Stimulated activated CD4-positive, alpha-beta T cell treated with anti-CD3 and anti-CD28 coated beads, Interleukin-12 subunit alpha, Interleukin-12 subunit beta, amount 100 ng/mL, for 4 hours (primary cell): ENCODE measurements at regions not wholly inside any gene's neighbourhood (a gene's known extent, or its start where the extent isn't known, plus 50 kb on each side); places are given as distances from the start of the nearest gene placed in this dataset.
"Not testable (repeated sequence)": the region's sequence is repeated elsewhere in the genome, so short reads cannot be mapped to it uniquely, and the experiment has no call there.

Experiments used
- DNase-seq: peaks from one replicate; pipeline ENCODE4 v3.0.0-alpha.2; 2020

DNA sequence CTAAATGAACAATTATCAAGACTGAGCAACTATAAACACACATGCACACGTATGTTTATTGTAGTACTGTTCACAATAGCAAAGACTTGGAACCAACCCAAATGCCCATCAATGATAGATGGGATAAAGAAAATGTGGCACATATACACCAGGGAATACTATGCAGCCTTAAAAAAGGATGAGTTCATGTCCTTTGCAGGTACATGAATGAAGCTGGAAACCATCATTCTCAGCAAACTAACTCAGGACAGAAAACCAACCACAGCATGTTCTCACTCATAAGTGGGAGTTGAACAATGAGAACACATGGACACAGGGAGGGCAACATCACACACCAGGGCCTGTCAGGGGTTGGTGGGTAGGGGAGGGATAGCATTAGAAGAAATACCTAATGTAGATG is 445.4 kb downstream of the BCAT1 start:
- not testable (repeated sequence) for DNase-seq

DNA sequence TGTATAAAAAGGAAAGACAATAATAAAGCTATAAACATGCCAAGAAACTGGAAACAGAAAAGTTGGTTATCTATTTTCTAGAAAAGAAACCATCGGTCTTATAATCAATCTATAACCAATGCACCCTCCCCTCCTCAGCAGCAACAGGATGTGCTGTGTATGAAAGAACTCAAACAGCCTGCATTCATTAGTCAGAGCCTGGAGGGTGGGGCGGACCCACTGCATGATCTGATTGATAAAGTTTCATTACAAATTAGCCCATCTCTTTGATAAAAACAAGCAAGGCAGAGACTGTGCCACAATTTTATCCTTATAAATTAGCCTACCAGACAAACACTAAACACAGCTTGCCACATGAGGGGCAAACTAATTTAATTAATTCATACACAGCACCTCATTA is 448.1 kb downstream of the BCAT1 start:
- no peak for DNase-seq

DNA sequence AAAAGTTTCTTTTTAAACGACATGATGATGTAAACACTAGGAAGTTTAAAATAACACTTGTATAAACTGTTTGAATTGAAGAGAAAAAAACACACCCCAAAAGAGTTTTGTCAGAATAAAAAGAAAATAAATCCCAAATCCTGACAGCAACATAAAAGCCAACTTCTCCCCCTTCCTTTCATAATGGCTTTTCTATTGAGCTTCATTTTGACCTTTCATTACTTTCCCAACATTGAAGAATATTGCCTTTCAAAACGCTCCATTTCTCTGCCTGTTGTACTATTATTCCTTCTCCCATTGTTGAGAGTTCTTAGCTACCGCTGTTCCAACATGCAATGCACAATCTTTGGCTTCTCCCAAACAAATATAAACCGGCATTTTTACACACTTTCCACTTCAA is 448.5 kb downstream of the BCAT1 start:
- no peak for DNase-seq

DNA sequence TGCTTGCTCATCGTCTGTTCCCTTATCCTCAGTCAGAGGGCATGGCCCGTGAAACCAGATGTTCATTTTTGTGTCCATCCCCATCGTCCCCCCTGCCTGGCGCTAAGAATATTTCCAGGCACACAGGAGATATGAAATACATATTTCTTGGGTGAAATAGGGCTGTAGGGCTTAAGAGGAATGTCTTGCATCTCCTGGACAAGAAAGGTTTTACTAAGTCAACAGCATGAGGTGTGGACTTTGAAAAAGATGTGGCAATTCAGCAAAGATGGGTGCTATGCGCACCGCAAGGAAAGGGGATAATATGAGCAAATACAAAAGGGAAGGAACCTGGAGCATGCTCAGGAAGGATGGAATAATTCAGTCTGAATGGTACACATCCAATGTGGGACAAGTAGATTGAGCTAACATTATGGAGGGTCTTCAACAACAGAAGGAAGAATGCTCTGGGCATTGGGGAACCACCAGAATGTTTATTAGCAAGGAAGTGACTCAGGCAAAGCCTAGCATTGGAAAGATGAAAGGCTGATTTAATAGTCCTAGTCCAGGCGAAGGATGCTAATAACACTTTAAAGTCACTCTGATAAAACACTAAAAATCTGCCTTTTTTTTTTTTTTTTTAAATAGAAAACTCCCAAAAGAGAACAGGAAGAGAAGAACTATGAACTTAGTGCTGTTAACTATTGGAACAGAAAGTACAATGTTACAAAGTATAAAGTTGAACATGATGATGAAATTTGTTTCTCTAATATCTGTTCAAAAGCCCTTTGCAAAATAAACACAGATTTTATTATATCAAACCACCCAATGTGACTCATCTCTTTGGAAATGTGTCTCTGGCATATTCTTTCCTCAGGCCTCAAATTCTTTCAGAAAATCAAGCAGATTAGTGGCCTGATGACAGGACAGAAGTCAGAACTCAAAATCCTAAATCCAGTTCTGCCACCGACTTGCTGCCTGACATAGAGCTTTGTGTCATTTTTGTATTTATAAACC is 449.5 kb downstream of the BCAT1 start:
- DNase-seq, result no peak

DNA sequence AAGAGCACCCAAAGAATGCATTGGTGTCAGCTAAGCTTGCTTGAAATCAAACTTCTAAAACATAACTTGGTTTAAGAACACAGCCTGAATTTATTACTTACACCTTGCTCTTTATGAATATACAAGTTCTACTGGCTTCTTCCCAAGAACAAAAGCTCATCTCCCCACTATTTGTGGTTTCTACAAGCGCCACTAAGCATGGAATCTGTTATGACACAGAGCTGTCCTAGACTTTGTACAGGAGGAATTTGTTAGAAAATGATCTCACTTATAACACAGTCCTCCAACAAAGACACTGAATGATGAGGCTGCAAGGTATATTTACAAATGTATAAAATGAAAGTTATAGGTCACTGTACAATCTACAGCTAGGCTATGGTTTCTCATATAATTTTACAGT is 452.1 kb downstream of the BCAT1 start:
- DNase-seq, result no peak

DNA sequence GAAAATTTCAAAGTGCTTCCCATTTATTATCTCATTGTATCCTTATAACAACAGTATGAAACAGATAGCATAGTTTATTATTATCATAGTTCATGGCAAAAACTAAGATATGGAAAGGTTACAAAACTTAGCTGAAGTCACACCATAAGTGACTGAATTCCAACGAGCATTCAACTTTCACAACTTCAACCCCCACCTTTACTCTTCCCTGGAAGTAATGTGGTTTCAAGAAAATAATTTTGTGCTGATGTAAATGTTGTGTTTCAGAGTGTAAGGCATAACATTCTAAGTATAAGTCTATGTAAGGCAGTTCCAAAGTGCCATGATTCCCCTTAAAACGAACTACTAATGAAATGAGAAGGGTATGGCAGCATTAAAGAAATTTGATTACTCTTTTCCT is 454.5 kb downstream of the BCAT1 start:
- no peak for DNase-seq

DNA sequence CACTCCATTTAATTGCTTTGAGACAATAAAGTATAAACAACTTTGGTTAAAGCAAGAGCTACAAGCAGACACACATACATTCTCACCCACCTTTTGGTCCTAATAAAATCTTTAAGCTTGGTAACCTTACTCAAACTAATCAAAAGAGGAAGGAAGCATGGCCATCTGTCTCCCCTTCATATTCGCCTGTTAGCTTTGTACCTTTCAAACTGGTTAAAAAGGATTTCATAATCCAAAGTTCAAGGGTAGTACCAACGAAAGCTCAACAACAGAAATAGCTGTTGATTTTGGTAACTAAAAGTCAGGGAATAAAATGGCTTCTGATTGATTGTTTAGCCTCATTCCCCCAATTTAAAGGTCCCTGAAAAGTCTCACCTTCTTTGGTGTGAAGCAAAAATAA is 456.9 kb downstream of the BCAT1 start:
- no peak for DNase-seq

DNA sequence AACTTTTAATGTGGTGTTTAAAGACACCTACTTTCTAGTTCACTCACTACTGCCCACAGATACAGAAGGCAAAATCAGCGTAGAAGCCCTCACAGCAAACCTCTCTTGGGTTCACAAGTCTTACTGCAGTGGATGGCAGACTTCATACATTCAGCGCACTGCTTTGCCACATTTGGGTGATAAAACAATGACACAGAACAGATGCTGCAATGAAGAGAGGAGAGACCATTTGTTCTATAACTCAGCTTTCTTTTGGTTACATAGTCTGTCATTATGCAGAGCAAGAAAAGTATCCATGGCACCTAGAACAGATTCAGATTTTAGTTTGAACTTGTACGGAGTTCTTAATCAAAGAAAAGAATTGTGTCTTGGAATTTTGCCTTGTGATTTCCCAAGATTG is 459.0 kb downstream of the BCAT1 start:
- DNase-seq, result no peak

DNA sequence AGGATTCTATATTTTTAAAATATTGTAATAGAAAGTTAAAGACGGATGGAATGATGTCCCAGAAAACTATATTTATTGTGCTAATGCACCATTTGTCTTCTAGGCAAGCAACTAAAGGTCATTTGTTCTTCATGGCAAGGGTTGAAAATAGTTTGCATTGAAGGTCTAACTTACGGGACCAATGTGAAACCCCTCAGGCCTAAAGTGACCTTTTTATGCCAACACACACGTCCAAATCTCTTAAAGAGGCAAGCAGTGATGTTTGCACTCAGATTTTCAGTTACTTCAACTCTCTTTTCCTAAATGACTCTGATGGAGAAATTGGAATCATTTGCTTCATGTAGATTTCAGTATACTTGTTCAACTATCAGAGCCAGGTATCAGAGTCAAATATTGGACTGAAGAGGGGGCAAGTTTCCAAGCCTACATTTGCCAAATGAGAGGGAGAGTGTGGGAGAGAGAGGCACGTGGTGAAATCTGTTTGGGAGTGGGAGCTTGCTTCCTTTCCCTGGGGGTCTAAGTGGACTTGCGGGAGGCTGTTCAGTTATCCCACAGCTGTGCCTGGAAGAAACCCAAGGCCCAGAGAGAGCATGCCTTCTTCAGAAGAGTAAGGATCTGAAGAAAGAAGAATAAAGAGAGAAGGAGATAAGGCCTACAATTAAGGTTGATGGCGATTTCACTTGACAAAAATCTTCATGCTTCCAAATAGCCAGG is 459.8 kb downstream of the BCAT1 start:
- no peak for DNase-seq

DNA sequence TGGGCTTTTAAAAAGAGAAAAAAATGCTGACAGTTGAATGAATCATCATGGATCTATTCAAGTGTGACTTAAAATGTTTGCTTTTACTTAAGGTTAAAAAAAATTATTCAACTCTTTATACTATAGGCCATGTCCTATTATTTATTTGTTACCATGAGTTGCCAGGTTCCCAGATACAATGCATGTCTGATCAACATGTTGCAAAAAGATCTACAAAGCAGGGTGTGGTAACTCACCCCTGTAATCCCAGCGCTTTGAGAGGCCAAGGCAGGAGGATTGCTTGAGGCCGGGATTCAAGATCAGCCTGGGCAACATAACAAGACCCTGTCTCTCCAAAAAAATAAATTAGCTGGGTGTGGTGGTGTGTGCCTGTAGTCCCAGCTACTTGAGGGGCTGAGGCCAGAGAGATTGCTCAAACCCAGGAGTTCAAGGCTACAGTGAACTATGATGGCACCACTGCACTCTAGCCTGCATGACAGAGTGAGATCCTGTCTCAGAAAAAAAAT is 460.8 kb downstream of the BCAT1 start:
- DNase-seq, result no peak

DNA sequence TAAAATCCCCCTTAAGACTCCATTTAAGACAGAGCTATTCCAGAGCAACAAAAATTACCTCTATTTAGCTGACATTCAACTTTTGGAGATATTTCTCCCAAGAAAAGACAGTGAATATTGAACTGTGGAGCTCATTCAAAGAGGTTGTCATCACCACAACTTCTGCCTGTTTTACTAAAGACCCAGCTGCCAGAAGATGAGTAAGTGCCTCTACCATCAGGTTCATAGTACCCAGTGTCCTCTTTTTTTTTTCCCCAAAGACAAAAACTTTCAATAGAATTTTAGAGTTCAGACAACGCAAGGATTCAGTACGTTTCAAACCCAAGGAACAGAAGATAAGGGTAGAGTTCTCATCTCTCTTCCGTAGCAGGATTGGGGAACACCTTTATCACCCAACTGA is 461.3 kb downstream of the BCAT1 start:
- DNase-seq, result no peak

DNA sequence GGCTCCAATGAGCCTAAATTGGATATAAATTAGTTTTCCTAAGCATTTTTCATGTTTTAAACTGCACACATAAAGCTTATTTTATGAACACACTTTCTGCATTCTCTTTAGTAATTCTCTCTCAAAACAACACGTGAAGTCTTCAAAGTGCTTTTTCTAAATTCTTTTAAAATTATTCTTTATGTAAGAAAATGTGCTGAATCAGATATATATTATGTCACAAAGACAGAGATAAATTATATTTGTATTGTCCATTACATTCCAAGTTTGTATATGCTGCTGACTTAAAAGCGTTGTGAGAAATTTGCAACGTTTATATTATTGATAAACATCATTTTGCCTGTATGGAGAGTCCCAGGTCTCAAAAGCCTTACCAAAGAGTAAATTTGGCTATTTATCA is 465.2 kb downstream of the BCAT1 start:
- DNase-seq, result no peak

DNA sequence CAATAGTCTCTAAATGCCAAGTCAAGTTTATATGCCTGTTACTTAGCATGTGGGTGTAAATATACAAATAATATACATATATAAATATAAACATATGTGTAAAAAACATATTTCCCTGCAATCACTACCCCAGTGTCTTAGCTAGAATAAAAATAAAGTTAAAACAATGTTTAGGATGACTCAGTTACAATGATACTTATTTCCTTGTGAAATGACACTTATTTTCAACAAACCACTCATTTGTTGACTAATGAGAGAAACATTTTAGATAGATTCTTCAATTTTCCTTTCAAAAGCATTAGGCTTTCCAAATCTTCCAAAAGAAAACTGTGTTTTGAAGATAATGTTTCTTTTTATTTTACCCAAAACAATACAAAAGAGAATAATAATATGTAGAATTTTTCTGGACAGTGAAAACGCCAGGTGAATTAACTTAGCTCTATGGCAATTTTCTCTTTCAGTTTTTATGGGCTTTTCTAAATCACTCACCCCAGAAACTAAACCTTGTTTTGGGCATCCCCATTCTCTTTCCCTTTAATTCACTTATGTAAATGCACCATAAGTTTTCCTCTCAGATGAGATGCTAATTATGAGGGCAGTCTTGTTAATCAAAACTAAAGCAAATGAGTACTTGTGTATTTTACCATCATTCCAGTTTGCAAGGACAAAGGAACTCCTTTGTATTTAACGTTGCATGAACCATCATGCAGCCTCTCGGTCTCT is 465.9 kb downstream of the BCAT1 start:
- DNase-seq, result no peak

DNA sequence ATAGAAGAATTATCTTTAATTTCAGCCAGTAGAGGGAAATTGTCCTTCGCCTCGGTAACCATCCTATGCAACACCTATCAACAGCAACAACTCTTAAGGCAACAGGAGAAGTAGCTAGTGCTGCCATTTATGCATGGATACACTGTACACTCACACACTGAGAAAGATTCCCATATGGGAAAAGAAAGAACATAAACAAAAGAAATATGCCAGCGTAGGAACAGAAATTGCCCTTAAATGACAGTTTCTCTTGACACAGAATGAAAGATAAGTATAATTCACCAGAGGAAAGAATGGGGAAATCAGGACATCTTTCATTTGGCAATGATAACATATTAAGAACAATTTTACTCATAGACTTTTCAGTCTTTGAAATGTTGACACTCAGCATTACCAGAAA is 466.9 kb downstream of the BCAT1 start:
- DNase-seq, result no peak

DNA sequence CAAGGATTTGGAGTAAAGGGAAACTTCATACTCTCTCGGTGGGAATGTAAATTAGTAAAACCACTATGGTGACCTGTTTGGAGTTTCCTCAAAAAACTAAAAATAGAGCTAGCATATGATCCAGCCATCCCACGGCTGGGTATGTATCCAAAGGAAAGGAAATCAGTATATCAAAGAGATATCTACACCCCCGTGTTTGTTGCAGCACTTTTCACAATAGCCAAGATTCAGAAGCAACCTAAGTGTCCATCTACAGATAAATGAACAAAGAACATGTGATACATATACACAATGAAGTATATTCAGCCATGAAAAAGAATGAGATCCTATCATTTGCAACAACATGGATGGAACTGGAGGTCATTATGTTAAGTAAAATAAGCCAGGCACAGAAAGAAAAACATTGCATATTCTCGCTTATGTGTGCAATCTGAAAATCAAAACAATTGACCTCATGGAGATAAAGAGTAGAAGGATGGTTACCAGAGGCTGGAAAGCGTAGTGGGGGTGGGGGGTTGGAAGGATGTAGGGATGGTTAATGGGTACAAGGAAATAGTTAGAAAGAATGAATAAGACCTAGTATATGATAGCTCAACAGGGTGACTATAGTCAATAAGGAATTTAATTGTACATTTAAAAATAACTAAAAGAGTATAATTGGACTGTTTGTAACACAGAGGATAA is 468.0 kb downstream of the BCAT1 start:
- no peak for DNase-seq

DNA sequence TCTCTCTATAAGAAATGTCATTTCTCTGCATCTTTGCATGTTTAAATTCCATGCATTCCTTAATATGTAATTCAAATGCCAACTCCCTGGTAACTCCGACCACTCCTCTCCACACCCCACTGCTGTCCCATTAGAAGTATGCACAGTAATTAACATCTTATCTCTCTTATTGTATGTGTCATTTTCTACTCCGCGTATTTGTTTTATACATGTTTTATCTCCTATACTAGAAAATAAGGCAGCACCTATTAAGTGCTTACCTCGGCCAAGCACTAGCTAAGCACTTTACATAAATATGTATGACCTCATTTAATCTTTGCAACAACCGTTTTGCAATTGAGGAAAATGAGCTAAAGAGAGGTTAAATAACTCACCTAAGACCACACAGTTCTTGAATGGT is 469.8 kb downstream of the BCAT1 start:
- DNase-seq, result no peak

DNA sequence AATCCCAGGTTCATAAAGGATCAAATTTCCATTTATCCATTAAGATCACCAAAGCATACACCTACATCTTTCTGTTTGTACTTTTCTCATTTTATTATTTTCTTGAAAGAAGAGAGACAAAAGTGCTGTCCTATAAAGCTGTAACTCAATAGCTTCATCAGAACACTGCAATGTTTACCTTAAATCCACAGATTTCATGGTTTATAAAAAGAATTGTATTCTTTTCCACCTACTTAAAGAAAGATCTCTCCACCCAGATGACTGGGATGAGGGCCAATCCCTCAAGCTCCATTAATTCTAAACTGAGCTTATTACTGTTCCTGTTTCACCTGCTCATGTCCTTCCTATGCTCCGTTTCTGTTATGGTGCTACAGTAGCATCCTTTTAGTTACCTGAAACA is 470.6 kb downstream of the BCAT1 start:
- DNase-seq, result no peak

DNA sequence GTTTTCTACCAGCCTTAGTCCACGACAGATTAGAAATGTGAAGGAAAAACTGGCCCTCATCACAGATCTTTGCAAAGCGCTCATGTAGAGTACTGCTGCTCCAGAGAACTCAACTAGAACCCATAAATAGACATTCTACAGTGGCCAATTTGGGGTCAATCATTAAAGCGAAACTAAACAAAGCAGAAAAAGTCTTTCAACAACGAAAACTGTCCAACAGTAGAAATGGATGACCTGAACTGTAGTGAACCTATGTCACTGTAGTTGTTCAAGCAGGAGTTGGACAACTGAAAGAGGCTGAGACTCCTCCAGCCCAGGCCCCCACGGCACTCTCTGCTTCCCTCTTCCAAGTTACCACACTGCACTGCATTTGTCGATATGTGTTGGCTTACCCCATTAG is 472.6 kb downstream of the BCAT1 start:
- DNase-seq, result no peak

DNA sequence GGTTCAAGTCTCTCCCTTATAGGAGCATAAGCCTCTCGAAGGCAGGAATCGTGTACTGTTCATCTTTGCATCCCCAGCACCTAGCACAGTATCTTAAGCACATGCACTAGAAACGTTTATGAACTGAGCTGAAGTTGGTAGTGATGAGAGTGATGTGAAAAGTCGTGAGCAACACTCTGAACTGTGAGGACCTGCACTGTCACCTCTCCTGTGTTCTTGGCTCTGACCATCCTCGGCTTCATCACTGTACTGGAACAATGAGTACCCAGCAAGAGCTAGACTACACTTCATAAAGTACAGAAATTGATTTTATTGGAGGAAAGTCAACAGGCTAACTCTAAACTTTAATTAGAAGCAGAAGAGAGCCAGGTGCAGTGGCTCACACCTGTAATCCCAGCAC is 473.6 kb downstream of the BCAT1 start:
- DNase-seq, result no peak

DNA sequence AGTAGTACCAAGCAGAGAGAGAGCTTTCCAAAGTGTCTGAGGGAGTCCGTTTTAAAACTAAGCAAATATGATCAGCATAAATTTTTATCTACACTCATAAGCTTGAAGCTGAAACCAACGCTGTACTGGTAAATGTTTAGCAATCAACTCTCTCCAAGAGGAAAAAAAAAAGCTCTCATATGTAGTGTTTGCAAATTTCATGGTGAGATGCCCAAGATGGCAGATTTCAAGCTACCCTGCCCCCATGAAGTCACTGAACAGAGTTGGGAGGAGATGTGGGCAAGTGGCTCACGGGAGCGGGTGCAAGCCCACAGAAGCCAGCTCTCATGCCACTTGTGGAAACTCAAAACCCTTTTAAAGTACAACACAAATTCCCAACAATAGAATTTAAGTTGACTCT is 475.8 kb downstream of the BCAT1 start:
- DNase-seq, result no peak

DNA sequence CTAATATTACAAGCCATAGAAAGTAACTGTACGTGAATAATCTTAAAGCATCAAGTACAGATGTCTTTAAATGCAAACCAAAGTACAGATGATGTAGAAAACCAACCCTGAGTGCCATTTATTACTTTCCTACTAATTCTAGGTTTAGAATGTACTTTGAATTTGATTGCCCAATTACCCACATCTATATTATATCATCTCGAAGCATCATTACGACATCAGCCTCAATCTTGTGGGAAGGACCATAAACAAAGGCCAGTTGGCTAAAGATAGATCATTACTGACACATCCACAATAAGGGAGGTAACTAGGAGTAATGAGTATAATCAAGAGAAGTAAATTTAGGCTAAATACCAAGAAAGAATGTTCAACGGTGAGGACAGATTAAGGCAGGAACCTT is 478.9 kb downstream of the BCAT1 start:
- no peak for DNase-seq

DNA sequence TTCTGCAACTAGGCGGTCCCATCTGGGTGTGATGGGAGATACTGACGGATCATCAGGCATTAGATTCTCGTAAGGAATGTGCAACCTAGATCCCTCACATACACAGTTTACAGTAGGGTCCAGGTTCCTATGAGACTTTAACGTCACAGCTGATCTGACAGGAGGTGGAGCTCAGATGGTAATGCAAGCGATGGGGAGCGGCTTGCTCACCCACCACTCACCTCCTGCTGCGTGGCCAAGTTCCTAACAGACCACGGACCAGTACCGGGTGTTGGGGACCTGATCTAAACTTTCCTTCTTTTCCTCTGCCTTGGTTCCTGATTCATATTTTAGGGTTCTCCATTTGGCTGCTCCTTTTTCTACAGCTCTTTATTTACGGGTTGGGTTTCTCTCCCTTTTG is 479.8 kb downstream of the BCAT1 start:
- no peak for DNase-seq

DNA sequence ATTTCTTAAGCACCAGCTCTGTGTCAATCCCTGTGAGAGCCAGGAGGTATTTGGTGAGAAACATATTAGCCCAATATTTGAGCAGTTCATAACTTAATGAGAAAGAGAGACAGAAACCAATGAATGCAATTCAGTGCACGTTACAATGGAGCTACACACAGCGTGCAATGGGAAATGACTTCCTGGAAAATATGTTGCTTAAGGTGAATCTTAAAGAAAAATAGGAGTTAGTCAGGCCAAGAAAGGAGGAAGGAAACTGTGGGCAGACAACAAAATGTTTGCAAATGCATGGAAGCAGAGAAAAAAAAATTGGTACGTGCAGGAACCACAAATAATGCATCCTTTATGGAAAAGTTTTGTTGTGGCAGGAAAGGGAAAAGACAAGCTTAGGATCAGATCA is 481.7 kb downstream of the BCAT1 start:
- DNase-seq, result no peak
